ENCODE measurements at regions not wholly inside any gene's neighbourhood (a gene's known extent, or its start where the extent isn't known, plus 50 kb on each side); places are given as distances from the start of the nearest gene placed in this dataset.
"Not testable (repeated sequence)": the region's sequence is repeated elsewhere in the genome, so short reads cannot be mapped to it uniquely, and the experiment has no call there.

DNA sequence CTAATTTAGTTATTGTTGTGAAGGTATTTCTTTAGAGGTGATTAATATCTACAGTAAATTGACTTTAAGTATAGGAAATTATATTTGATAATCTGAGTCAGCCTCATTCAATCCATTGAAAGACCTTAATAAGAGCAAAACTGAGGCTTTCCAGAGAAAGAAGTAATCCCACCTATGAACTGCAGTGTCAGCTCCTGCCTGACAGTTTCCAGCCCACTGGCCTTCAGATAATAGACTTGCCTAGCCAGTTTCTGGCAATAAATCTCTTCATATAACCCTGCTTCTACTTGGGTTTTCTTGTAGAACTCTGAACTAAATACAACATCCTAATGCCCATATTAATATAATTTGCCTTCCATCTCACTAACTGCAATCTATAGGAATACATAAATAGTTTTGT lies 437.9 kb upstream of the UBE2E3 start:
- no peak for DNase-seq (ENCODE audit: low spot score)

DNA sequence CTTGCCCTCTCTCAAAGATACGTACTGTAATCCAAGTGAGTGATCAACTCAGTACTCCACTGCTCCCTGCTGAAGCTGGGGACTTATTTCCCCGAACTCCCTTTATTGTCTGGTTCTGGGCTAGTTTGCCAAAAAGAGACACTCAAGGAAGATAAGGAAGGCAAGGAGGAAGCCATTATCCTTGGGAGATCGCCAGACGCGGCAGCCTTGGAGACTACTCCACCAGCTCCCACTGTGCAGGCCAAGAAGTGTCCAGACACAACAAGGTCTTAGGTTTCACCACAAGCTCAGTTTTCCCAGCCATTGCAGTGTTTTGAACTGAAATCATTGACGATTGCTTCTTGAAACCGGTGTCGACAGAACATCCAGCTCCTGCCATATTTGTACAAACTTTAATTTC lies 439.6 kb upstream of the UBE2E3 start:
- DNase-seq (ENCODE audit: low spot score) = no peak

DNA sequence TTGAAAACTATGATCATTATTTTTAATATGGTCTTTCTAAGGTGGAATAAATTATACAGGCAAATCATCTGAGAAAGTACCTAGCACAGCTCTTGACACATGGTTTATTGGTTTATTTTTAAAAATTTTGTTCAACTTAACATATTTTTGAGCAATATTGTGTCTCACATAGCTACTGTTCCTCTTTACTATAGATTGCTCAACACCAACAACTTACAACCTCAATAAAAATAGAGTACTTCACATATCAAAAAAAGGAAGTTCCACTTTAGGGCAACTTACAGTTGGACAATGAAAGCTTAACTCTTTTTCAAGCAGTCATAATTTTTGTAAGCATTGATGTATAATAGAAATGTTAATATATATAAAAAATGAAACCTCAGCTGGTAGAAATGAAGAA lies 440.9 kb upstream of the UBE2E3 start:
- no peak for DNase-seq (ENCODE audit: low spot score)

DNA sequence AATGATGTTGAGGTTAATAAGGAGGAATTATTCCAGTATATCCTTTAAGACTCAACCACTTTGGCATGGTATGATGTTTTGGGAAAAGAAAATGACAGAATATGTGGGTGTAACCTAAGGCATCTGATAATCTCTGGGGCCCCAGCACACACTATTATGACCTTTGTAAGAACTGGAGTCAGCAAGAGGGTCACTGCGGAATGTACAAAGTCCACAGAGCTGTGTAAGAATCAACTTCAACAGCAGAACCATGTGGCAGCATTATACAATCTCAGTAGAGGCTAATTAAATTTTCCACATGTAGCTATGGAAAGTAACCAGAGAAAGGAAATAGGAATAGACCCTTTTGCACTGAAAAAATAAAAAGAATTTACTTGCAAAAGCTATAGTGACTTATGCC lies 445.1 kb upstream of the UBE2E3 start:
- no peak for DNase-seq (ENCODE audit: low spot score)

DNA sequence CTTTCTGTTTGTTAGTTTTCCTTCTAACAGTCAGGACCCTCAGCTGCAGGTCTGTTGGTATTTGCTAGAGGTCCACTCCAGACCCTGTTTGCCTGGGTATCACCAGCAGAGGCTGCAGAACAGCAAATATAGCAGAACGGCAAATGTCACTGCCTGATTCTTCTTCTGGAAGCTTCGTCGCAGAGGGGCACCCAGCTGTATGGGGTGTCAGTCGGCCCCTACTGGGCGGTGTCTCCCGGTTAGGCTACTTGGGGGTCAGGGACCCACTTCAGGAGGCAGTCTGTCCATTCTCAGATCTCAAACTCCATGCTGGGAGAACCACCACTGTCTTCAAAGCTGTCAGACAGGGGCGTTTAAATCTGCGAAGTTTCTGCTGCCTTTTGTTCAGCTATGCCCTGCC lies 448.6 kb upstream of the UBE2E3 start:
- not testable (repeated sequence) for DNase-seq (ENCODE audit: low spot score)

DNA sequence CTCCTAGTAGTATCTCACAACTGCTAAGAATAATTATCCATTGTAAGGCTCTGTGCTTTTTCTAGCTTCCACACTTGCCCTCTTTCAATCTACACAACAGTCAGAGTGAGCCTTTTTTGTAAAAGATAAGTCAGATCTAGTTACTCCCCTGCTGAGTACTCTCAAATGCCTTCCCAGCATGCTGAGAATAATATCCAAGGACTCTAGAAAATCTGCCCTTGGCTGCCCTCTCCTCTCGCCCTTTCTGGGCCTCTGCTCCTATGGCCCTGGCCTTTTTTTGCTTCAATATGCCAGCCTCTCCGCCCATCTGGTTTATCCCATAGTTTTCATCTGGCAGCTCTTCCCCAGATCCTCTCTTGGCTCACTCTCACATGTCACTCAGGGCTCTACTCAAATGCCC lies 455.9 kb upstream of the UBE2E3 start:
- DNase-seq (ENCODE audit: low spot score) = no peak

DNA sequence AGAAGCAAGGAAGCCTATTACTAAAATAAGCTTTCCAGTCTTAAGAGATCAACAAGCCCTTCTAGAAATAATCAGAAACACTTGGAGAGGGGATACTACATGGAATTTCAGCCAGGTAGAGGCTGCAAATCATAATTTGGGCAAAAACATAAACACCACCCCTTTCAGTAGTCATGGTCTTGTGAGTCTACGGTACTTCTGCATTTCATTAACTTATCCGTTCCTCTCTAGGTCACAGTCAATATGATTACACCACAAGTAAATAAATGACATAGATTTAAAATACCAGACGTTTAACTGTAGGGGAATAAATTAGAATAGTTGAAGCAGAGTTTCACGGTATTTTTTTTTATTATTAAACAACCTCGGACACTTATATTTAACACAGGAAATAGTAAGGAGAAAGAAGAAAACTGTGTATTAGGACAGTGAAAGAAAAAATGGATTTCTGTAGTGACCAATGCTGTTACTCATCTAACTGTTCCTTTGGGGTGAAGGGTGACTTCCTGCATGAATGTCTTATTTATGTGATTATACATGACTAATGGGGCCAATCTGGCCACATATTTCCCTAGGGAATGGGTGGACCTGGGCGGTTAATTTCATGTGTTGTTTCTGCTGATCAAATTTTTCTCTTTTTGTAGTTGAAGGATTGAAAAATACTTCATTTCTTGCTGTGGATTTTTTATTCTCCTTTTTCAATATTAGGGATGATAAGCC lies 456.6 kb upstream of the UBE2E3 start:
- peak; percentile 12 for DNase-seq (ENCODE audit: low spot score)

DNA sequence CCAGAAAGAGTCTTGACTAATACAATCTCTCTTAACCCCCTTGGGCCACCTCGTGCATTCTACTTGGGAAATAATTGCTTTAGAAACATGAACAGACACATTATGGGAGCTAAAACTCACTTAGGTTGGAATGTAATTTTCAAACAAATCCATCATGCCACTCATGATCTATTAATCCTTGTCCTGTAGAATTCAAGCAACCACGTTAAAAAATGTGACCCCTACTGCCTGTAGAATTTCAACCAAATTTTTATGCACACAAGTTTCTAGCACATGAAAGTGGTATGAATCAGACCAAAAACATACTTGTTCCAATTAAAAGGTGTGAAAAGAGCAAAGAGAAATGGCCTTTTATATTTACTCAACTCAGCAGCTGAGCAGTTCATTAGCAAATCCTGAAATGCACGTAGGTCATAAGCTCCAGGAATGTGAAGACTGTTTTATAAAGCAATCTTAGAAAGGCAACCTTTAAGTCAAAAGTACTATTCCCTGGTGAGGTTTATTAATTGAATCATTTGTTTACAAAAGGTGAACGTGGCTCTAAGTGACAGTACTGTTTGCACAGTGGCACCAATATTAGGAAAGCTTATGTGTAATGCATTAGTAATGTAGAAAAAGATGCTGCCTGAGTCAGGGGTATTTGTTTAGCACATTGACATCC lies 459.4 kb upstream of the UBE2E3 start:
- peak; percentile 38 for DNase-seq (ENCODE audit: low spot score)

DNA sequence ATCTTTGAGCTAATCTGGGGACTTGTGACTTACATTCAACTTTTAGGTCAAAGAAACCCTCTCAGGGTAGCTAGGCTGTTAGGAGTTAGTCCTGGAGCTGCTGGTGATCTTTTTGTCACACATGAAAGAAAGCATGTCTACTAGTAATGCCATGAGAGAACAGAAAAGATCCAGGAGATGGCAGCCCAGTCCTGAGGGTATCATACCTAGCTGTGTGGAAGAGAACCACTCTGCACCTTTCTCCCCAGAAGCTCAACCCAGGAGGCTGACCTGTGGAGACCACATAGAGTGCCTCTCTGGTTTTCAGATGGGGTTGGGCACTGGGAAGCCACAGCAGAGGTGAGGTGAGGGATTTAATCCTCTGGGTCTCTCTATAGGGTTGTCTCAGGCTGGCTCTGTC lies 460.2 kb upstream of the UBE2E3 start:
- peak; percentile 60 for DNase-seq (ENCODE audit: low spot score)

DNA sequence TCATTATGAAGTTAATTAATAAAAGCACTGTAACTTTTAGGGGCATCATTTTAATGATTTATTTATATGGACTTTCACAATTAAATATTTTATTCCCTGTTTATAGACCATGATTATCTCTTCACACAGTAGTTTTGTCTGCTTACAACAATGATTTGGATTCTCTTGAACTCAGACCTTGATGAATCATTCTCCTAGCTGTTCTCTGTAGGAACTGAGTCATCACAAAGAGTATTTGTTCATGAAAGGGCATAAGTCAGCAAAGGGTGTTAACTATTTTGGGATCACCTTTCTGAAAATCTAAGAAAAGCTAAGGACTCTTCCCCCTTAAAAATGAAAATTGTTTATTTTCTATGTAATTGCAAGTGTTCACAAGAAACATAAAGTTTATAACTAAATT lies 461.1 kb upstream of the UBE2E3 start:
- no peak for DNase-seq (ENCODE audit: low spot score)

DNA sequence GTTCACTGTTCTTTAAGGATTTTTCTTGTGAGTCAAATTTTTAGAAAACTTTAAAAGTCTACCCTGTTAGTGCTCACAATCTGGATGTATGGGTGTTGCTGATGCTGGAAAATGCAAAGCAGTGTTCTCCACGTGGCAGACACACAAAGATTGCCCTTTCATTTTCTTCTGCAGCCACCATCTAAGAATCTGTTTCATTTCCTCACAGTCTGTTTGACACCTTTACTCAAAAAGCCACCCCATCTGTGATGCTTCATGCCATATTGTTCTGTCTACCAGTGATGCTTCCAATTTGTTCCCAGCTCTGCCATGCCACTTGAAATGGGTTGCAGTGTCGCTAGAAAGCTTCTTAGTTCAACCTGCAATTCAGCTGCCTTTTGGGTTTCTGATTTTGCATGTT lies 464.2 kb upstream of the UBE2E3 start:
- no peak for DNase-seq (ENCODE audit: low spot score)

DNA sequence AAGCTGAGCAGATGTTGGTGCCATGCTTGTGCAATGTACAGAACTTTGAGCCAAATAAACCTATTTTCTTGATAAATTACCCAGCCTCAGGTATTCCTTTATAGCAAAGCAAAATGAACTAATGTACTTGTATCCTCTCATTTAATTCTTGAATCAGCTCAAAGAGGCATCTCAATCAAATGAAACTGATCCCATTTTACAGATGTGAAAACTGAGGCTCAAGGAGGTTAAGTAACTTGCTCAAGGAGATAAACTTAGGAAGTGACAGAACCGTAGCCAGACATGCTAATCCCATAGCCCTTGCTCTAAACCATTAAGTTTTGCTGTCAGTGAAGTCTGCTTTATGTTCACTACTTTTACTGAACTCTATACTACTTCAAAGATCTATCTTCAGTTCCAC lies 467.0 kb upstream of the UBE2E3 start:
- no peak for DNase-seq (ENCODE audit: low spot score)

DNA sequence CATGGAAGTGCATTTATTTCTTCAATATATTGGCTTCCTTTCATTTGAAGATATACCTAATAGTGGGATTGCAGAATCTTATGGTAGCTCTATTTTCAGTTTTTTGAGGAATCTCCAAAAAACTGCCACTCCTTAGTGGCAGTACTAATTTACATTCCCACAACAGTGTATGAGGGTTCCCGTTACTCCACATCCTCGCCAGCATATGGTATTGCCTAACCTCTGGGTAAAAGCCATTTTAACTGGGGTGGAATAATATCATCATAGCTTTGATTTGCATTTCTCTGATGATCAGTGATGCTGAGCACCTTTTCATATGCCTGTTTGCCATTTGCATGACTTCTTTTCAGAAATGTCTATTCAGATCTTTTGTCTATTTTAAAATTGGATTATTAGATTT lies 471.9 kb upstream of the UBE2E3 start:
- no peak for DNase-seq (ENCODE audit: low spot score)

DNA sequence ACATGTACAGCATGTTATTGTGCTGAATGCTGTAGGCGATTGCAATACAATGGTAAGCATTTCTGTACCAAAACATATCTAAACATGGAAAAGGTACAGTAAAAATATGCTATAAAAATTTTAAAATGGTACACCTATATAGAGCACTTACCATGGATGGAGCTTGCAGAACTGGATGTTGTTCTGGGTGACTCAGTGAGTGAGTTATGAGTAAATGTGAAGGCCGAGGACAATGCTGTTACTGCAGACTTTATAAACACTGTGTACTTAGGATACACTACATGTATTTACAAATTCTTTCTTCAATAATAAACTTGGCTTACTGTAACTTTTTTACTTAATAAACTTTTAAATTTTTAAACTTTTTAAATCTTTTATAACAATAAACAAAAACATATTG lies 473.4 kb upstream of the UBE2E3 start:
- DNase-seq (ENCODE audit: low spot score) = no peak

DNA sequence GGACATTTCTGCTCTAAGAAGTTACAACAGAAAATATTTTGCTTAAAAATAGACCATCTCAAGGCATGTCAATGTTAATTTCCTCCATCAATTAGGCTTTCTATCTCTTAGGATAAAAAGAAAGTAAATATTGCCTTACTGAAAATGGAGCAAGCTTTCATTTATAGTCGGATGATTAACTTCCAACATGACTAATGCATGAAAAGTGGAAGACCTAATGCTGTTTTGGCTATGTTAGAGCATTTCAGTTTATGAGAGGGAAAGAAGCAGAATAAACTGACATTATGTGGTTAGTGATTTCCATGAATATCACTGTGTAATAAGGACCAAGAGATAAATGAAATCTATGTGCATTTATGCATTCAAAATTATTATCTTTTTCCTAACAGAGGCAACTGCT lies 475.2 kb upstream of the UBE2E3 start:
- no peak for DNase-seq (ENCODE audit: low spot score)

DNA sequence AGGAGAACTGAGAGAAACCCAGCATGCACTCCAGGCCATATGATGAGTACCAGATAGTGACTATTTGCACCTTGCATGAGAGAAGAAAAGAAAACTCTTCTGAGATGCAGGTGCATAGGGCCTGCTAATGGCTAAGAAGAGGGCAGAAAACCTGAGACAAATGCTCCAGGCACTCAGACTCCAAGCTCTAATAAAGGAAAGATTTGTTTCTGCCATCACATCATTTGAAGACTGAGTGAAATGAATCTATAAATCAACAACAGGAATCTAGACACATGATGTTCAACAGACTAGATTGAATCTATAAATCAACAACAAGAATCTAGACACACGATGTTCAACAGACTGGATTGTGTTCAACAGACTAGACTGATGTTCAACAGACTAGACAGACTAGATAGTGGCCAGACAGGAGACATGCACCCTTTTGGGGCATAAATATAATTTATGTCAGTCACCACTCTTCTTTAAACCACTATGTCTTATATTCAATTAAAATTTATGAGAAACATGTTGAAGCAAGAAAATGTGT lies 482.7 kb upstream of the UBE2E3 start:
- no peak for DNase-seq (ENCODE audit: low spot score)

DNA sequence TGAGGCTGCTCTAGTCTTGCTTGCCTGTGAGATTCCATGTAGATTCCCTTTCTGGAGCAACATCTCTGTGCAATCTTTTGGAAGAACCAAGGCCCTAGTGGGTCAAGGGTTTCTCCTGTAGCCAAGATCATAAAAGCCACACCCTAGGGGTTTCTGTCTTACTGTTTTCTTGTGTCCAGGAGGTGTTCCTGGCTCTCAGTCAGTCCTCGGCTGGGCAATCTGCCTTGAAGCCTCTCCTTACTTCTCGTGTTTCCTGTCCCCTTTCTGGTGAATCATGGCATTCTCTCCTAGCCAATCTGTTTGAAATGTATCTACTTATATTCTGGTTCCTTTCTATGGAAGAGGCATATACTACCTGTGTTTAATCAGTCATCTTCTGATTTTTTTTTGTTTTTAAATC lies 484.8 kb upstream of the UBE2E3 start:
- DNase-seq (ENCODE audit: low spot score) = no peak

DNA sequence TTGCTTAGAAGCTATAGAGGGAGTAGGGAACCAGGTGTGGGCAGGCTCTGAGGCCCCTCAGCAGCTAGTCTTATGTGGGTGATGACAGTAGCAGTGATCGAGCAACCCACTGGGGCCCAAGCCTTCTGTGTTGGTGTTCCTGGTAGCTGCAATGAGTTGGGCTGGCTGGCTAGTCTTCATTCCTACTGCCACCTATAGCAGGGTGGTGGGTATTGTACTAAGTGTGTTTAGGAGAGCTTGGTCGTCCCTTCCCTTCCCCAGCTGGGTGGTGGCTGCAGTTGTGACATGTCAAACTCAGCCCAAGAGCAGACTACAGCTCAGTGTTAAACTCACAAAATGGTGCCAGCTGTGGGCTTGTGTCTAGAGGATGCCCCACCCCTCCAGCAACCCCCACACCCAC lies 486.1 kb upstream of the UBE2E3 start:
- no peak for DNase-seq (ENCODE audit: low spot score)

DNA sequence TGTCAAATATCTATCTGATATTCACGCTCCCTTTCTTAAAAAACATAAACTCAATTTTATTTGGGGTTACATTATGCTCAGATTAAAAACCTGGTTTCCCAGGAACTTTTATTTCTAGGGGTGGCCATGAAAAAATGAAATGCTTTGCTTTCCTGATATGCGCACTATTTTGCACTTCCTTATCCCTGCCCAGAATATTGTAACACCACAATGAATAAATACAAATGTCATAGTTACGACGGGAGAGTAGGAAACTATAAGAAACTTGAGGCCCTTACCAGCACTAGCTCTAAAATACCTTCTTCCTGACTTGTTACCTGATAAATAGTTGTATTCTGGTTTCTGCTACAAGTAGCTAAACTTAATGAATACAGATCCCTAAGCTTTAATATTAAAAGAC lies 475.6 kb upstream of the CWC22 start:
- no peak for DNase-seq (ENCODE audit: low spot score)

DNA sequence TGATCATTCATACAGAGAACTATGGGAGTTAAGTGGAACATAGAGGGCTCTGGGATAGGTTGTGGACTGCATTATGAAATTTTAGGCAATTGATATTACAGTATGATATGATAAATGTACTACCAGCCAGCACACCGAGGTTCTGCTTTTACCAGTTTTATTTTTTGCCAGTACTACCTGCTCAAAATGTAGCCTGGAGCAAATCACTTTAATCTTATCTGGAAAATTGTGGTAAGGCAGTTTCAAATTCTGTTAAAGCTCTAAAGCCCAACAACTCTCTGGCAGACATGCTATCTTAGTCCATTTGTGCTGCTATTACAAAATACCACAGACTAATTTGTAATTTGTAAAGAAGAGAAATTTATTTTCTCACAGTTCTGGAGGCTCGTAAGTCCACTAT lies 474.9 kb upstream of the CWC22 start:
- no peak for DNase-seq (ENCODE audit: low spot score)

DNA sequence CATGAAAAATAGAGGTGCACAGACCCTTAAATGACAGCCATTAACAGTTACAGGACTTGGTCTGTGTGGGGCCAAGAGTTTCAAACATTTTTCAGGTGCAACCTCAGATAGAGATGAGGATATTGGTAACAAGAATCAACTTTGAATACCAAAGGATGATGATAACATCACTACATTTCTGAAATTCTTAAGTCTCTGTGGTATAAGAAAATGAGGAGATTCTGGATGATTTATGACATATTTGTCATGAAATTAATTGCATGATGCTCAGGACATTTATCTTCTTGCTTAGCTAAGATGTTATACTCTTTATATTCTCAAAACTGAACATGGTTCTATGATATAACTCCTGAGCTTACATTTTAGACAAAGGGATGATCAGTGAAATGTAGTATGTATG lies 471.8 kb upstream of the CWC22 start:
- no peak for DNase-seq (ENCODE audit: low spot score)

DNA sequence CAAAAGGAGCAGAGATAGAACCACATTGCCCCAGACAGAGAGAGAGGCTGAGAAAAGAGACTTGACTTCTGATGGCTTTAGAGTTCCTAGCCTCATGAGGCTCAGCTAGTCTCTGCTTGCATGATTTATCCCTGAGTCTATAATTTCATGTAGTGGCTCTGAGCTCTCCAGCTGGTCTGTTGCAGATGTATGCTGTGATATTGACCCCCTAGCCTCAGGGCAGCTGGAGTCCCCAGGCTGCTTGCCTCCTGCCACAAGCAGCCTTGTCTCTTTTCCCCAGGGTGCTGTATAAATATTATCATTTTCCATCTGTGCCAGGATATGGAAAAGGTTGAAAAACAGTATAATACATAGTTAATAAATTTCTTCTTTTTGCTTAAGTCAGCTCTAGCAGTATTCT lies 467.6 kb upstream of the CWC22 start:
- DNase-seq (ENCODE audit: low spot score) = no peak

DNA sequence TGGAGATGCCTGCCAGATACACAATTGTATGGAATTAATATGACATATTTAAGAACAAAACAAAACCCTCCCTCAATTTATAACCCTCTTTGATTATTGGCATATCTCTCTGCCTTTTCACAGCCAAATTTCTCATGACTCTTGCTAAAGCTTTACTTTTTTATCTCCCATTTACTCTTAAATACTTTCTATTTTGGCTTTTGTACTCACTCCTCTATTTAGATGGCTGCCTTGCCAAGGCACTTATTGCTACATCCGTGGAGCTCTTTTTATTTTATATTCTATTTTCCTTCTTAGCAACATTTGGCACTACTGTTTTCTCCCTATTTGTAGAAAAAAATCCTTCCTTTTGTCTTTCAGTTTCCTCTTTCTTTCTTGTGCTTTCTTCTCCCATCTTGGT lies 466.4 kb upstream of the CWC22 start:
- DNase-seq (ENCODE audit: low spot score) = no peak

DNA sequence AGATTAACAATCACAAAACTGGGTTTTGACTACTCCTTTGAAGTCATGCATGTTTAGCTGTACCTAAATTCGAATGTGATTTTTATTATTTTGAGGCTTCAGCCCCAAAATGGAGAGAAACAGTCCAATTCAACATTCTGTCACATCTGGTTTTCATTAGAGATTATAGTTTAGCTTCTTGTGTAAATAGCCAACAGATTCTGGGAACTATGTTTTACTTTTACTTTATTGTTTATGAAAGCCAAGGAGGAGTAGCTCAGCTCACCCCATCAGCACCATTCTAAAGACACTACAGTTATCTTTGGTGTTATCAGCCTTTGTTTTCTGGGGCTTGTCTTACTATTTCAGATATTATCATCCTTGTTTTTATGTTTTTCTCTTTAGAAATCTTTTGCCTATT lies 465.0 kb upstream of the CWC22 start:
- no peak for DNase-seq (ENCODE audit: low spot score)

All from HT-29 (cell line).